Esophagus squamous epithelium (tissue), 5 donors: ENCODE measurements at regions not wholly inside any gene's neighbourhood (a gene's known extent, or its start where the extent isn't known, plus 50 kb on each side); places are given as distances from the start of the nearest gene placed in this dataset.

Experiments used
- DNase-seq: peaks from one replicate; lab custom pipeline; 2025; lab: John Stamatoyannopoulos, UW
- H3K27ac ChIP-seq, 4 donors: fragments of 200-600 bp; sonication (generic); one replicate each; pipeline ENCODE4 v1.5.1; 2016 to 2019; ENCODE audit warnings: mild to moderate bottlenecking in 1 of 4
- H3K27me3 ChIP-seq, 4 donors: fragments of 200-600 bp; sonication (generic); 1 replicate in 3 of 4; 2 replicates in 1 of 4; pipeline versions ENCODE4 v1.5.1 to v1.6.0; 2017 to 2021; ENCODE audit warnings: antibody characterized with exemption in 1 of 4
- H3K36me3 ChIP-seq, 3 donors: fragments of 200-600 bp; sonication (generic); one replicate each; pipeline ENCODE4 v1.5.1; 2016 to 2019
- H3K4me1 ChIP-seq, 3 donors: fragments of 200-600 bp; sonication (generic); one replicate each; pipeline ENCODE4 v1.5.1; 2017 to 2019
- H3K4me3 ChIP-seq, 4 donors: fragments of 200-600 bp; sonication (generic); 1 replicate in 3 of 4; 2 replicates in 1 of 4; pipeline ENCODE4 v1.5.1; 2016 to 2019; ENCODE audit warnings: mild to moderate bottlenecking in 2 of 4, moderate library complexity in 1 of 4
- H3K9me3 ChIP-seq, 3 donors: fragments of 200-600 bp; sonication (generic); one replicate each; pipeline ENCODE4 v1.5.1; 2016 to 2019
- CTCF ChIP-seq, 6 experiments: fragments of 450-650 bp in 4 of 6; fragments of 200-600 bp in 2 of 6; sonication (generic) in 2 of 6; IDR thresholded peaks; one replicate each; pipeline ENCODE4 v1.5.1; 2016 to 2019; ENCODE audit warnings: antibody characterized with exemption in 6 of 6, mild to moderate bottlenecking in 4 of 6, moderate library complexity in 4 of 6
- POLR2A ChIP-seq, 4 donors: fragments of 450-650 bp; IDR thresholded peaks; one replicate each; pipeline ENCODE4 v1.6.1; 2017; ENCODE audit warnings: antibody characterized with exemption in 4 of 4, mild to moderate bottlenecking in 4 of 4, moderate library complexity in 3 of 4
- WGBS, 2 donors: methylation state at CpG; one replicate each; pipeline ENCODE4 v1.1.5; 2018; 5-methylcytosine and 5-hydroxymethylcytosine counted together
- intact Hi-C: fragments of 100-400 bp; cut with DNase I; formaldehyde crosslinking; loops from one replicate; pipeline ENCODE4 v1.15.0; 2022
- donor health status: DM: yes; HTN: yes; CAD: no.

GRCh38 chr9:90256345-90256744 is 386.3 kb downstream of the DIRAS2 start:
- no peaks in the 10 kb centered on the region for H3K4me1 ChIP-seq
- DNase-seq = no peak
- no peaks in the 10 kb centered on the region for H3K36me3 ChIP-seq
- 39 to 79% methylated on average over 2 of the region's 2 CpGs for WGBS, 2 donors
- no peak for TF ChIP-seq CTCF (IDR thresholded peaks at IDR 0.05)
- no peak for TF ChIP-seq POLR2A (IDR thresholded peaks at IDR 0.05)
- H3K4me3 ChIP-seq = no peak overlapping the region
- peaks cover 0 to 6% (median 0%) of the 10 kb centered on the region in 4 donors for H3K27me3 ChIP-seq
- no peak overlapping the region for H3K27ac ChIP-seq
- intact Hi-C loops = no loop called here
- H3K9me3 ChIP-seq = peaks cover 0 to 7% (median 3%) of the 10 kb centered on the region in 3 donors

- peaks cover 0 to 6% (median 0%) of the 10 kb centered on the region in 4 donors for H3K27me3 ChIP-seq
- H3K4me3 ChIP-seq = no peak overlapping the region
- TF ChIP-seq CTCF (IDR thresholded peaks at IDR 0.05) (no peak), POLR2A (IDR thresholded peaks at IDR 0.05) (no peak)
- no peaks in the 10 kb centered on the region for H3K4me1 ChIP-seq
- H3K27ac ChIP-seq = no peak overlapping the region
- 64 to 70% methylated on average over 7 of the region's 7 CpGs for WGBS, 2 donors
- H3K36me3 ChIP-seq = no peaks in the 10 kb centered on the region
- intact Hi-C loops = no loop called here
- peaks cover 0 to 18% (median 14%) of the 10 kb centered on the region in 3 donors for H3K9me3 ChIP-seq
- DNase-seq = no peak
Observed at GRCh38 chr9:90259311-90260246, 383.0 kb downstream of the DIRAS2 start.

- DNase-seq = no peak
- H3K9me3 ChIP-seq = peaks cover 0 to 18% (median 14%) of the 10 kb centered on the region in 3 donors
- H3K36me3 ChIP-seq = no peaks in the 10 kb centered on the region
- no peak overlapping the region for H3K27ac ChIP-seq
- H3K27me3 ChIP-seq = peaks cover 0 to 10% (median 0%) of the 10 kb centered on the region in 4 donors
- 71 to 82% methylated on average over 2 of the region's 2 CpGs for WGBS, 2 donors
- TF ChIP-seq CTCF (IDR thresholded peaks at IDR 0.05) = no peak
- TF ChIP-seq POLR2A (IDR thresholded peaks at IDR 0.05) = no peak
- no peak overlapping the region for H3K4me3 ChIP-seq
- intact Hi-C loops = no loop called here
- no peaks in the 10 kb centered on the region for H3K4me1 ChIP-seq
Observed at GRCh38 chr9:90261698-90262097, 380.9 kb downstream of the DIRAS2 start.

GRCh38 chr9:90268613-90269012 is 374.0 kb downstream of the DIRAS2 start:
- no peaks in the 10 kb centered on the region for H3K9me3 ChIP-seq
- TF ChIP-seq CTCF (IDR thresholded peaks at IDR 0.05) = no peak
- TF ChIP-seq POLR2A (IDR thresholded peaks at IDR 0.05) = no peak
- H3K27me3 ChIP-seq = peaks cover 0 to 23% (median 0%) of the 10 kb centered on the region in 4 donors
- 73 to 77% methylated on average over 5 of the region's 5 CpGs for WGBS, 2 donors
- no peaks in the 10 kb centered on the region for H3K4me1 ChIP-seq
- no peaks in the 10 kb centered on the region for H3K36me3 ChIP-seq
- H3K4me3 ChIP-seq = no peak overlapping the region
- no peak overlapping the region for H3K27ac ChIP-seq
- no peak for DNase-seq
- intact Hi-C loops = no loop called here

- no peaks in the 10 kb centered on the region for H3K36me3 ChIP-seq
- DNase-seq = no peak
- intact Hi-C loops = no loop called here
- no peak overlapping the region for H3K4me3 ChIP-seq
- H3K4me1 ChIP-seq = no peaks in the 10 kb centered on the region
- 30 to 50% methylated on average over 5 of the region's 5 CpGs for WGBS, 2 donors
- peaks cover 0 to 26% (median 0%) of the 10 kb centered on the region in 4 donors for H3K27me3 ChIP-seq
- H3K27ac ChIP-seq = no peak overlapping the region
- TF ChIP-seq CTCF (IDR thresholded peaks at IDR 0.05) = no peak
- no peak for TF ChIP-seq POLR2A (IDR thresholded peaks at IDR 0.05)
- no peaks in the 10 kb centered on the region for H3K9me3 ChIP-seq
Observed at GRCh38 chr9:90271707-90272106, 370.9 kb downstream of the DIRAS2 start.
